ENCODE measurements at regions not wholly inside any gene's neighbourhood (a gene's known extent, or its start where the extent isn't known, plus 50 kb on each side); places are given as distances from the start of the nearest gene placed in this dataset.

GRCh38 chr2:5319493-5319892 is 372.7 kb upstream of the SOX11 start:
- Mint-ChIP-seq H3K27ac (ENCODE audit: low read depth, unreplicated experiment) (no peak overlapping the region), H3K36me3 (ENCODE audit: insufficient read depth, unreplicated experiment) (no peaks in the 10 kb centered on the region), H3K4me3 (ENCODE audit: unreplicated experiment) (no peak overlapping the region), H3K9me3 (ENCODE audit: unreplicated experiment) (no peaks in the 10 kb centered on the region), H3K4me1 (ENCODE audit: insufficient read depth, unreplicated experiment) (no peaks in the 10 kb centered on the region), H3K27me3 (ENCODE audit: insufficient read depth, unreplicated experiment) (no peaks in the 10 kb centered on the region)
- CTCF ChIA-PET = no interaction called here
- intact Hi-C loops (cut with micrococcal nuclease) = no loop called here
- BruUV-seq (replicated peaks) = no TSS peak
- no peak for DNase-seq (ENCODE audit: unreplicated experiment)
- POLR2A ChIA-PET = no interaction called here
- no peak for TF ChIP-seq CTCF (IDR thresholded peaks at IDR 0.05; ENCODE audit: unreplicated experiment)

- Mint-ChIP-seq H3K9me3 (ENCODE audit: unreplicated experiment) (peaks cover 7% of the 10 kb centered on the region), H3K36me3 (ENCODE audit: insufficient read depth, unreplicated experiment) (no peaks in the 10 kb centered on the region), H3K27me3 (ENCODE audit: insufficient read depth, unreplicated experiment) (no peaks in the 10 kb centered on the region), H3K27ac (ENCODE audit: low read depth, unreplicated experiment) (no peak overlapping the region), H3K4me1 (ENCODE audit: insufficient read depth, unreplicated experiment) (no peaks in the 10 kb centered on the region), H3K4me3 (ENCODE audit: unreplicated experiment) (no peak overlapping the region)
- intact Hi-C loops (cut with micrococcal nuclease) = no loop called here
- ChIA-PET CTCF (interaction anchor here (0.5 kb wide), 1 partner anchor 137 kb away, joined by 3 read pairs; no protein-coding TSS in a partner anchor), POLR2A (no interaction called here)
- no TSS peak for BruUV-seq (replicated peaks)
- no peak for DNase-seq (ENCODE audit: unreplicated experiment)
- no peak for TF ChIP-seq CTCF (IDR thresholded peaks at IDR 0.05; ENCODE audit: unreplicated experiment)
Observed at GRCh38 chr2:5322396-5322795, 369.8 kb upstream of the SOX11 start.

- POLR2A ChIA-PET = no interaction called here
Observed at GRCh38 chr2:5325523-5325922, 366.7 kb upstream of the SOX11 start.

GRCh38 chr2:5328826-5329225 is 363.4 kb upstream of the SOX11 start:
- TF ChIP-seq CTCF (IDR thresholded peaks at IDR 0.05; ENCODE audit: unreplicated experiment) = no peak
- no TSS peak for BruUV-seq (replicated peaks)
- Mint-ChIP-seq H3K9me3 (ENCODE audit: unreplicated experiment) (peaks cover 7% of the 10 kb centered on the region), H3K4me1 (ENCODE audit: insufficient read depth, unreplicated experiment) (no peaks in the 10 kb centered on the region), H3K27ac (ENCODE audit: low read depth, unreplicated experiment) (no peak overlapping the region), H3K36me3 (ENCODE audit: insufficient read depth, unreplicated experiment) (no peaks in the 10 kb centered on the region), H3K27me3 (ENCODE audit: insufficient read depth, unreplicated experiment) (no peaks in the 10 kb centered on the region), H3K4me3 (ENCODE audit: unreplicated experiment) (no peak overlapping the region)
- DNase-seq (ENCODE audit: unreplicated experiment) = no peak
- intact Hi-C loops (cut with micrococcal nuclease) = no loop called here
- ChIA-PET CTCF (interaction anchor here (0.6 to 0.7 kb wide), 2 partner anchors 700 to 1948 kb away, joined by 3 read pairs; no protein-coding TSS in a partner anchor), POLR2A (no interaction called here)

More at GRCh38 chr2:5325523-5325922, 366.7 kb upstream of the SOX11 start:
- no peak for TF ChIP-seq CTCF (IDR thresholded peaks at IDR 0.05; ENCODE audit: unreplicated experiment)
- Mint-ChIP-seq H3K9me3 (ENCODE audit: unreplicated experiment) (peaks cover 7% of the 10 kb centered on the region), H3K4me1 (ENCODE audit: insufficient read depth, unreplicated experiment) (no peaks in the 10 kb centered on the region), H3K36me3 (ENCODE audit: insufficient read depth, unreplicated experiment) (no peaks in the 10 kb centered on the region), H3K27me3 (ENCODE audit: insufficient read depth, unreplicated experiment) (no peaks in the 10 kb centered on the region), H3K27ac (ENCODE audit: low read depth, unreplicated experiment) (no peak overlapping the region), H3K4me3 (ENCODE audit: unreplicated experiment) (no peak overlapping the region)
- CTCF ChIA-PET = interaction anchor here (0.6 kb wide), 2 partner anchors 8 to 37 kb away, joined by 3 to 7 read pairs; no protein-coding TSS in a partner anchor
- intact Hi-C loops (cut with micrococcal nuclease) = no loop called here
- no peak for DNase-seq (ENCODE audit: unreplicated experiment)
- BruUV-seq (replicated peaks) = no TSS peak
